IPS-15b (cell line): ENCODE measurements at regions not wholly inside any gene's neighbourhood (a gene's known extent, or its start where the extent isn't known, plus 50 kb on each side); places are given as distances from the start of the nearest gene placed in this dataset.
"Not testable (repeated sequence)": the region's sequence is repeated elsewhere in the genome, so short reads cannot be mapped to it uniquely, and the experiment has no call there.

Experiments used
- H3K27me3 ChIP-seq: one replicate; pipeline ENCODE4 v1.6.1; 2013; ENCODE audit warnings: low read length; ENCODE audit not compliant: control insufficient read depth, insufficient read depth
- H3K36me3 ChIP-seq: one replicate; pipeline ENCODE4 v1.6.1; 2013; ENCODE audit warnings: low read length; ENCODE audit not compliant: control insufficient read depth, insufficient read depth
- H3K4me1 ChIP-seq: one replicate; pipeline ENCODE4 v1.6.1; 2013; ENCODE audit warnings: mild to moderate bottlenecking, low read length; ENCODE audit not compliant: control insufficient read depth, insufficient read depth
- H3K4me3 ChIP-seq: one replicate; pipeline ENCODE4 v1.5.1; 2013; ENCODE audit warnings: low read depth, low read length
- H3K9ac ChIP-seq: one replicate; pipeline ENCODE4 v1.6.1; 2013; ENCODE audit warnings: low read depth, mild to moderate bottlenecking, low read length
- H3K9me3 ChIP-seq: one replicate; pipeline ENCODE4 v1.6.1; 2013; ENCODE audit warnings: mild to moderate bottlenecking, low read length; ENCODE audit not compliant: control insufficient read depth, insufficient read depth

DNA sequence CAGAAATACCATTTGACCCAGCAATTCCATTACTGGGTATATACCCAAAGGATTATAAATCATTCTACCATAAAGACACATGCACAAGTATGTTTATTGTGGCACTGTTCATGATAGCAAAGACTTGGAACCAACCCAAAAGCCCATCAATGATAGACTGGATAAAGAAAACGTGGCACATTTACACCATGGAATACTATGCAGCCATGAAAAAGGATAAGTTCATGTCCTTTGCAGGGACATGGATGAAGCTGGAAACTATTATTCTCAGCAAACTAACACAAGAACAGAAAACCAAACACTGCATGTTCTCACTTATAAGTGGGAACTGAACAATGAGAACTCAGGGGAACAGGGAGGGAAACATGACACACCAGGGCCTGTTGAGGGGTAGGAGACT is 1103.4 kb downstream of the TBL1XR1 start:
- H3K9me3 ChIP-seq, H3K4me1 ChIP-seq, H3K9ac ChIP-seq, H3K36me3 ChIP-seq, H3K4me3 ChIP-seq, H3K27me3 ChIP-seq: not testable (repeated sequence)

DNA sequence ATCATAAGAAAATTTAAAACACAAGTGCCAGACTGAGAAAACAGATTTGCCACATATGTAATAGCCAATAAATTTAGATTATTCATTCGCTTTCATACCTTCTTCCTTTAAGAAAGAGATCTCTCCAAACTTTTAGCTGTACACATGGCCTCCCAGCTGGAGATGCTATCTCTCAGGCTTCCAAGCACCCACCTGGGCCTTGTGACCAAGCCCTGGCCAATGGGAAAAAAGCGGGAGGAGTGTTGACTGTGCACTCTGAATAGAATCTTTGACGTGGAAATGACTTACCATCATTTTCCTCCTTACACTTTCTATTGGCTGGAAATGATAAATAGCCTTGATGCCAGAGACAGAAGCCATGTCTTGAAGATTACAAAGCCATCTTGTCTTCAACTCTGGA is 1106.6 kb downstream of the TBL1XR1 start:
- Histone ChIP-seq H3K9me3 (no peaks in the 10 kb centered on the region), H3K4me1 (no peaks in the 10 kb centered on the region), H3K36me3 (no peaks in the 10 kb centered on the region), H3K9ac (no peak overlapping the region), H3K27me3 (no peaks in the 10 kb centered on the region), H3K4me3 (no peak overlapping the region)

DNA sequence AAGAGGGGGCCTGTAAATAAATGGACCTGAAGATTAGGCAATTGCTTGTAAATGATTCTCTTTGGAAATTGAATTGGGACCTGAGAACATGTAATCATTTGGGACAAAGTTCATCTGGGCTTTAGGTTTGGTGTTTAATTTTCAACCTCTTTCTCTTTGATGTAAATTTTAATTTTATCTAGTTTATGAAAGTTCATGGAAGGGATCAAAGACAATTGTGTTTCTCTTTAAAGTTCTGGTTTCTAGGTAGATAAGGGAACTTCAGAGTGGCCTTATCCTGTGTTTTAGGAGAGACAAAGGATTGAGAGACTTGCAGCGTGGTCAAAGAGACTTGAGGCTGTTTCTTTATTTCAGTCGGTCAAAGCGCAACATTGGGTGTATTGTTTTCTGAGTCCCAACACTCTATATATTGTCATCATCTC is 1108.3 kb downstream of the TBL1XR1 start:
- Histone ChIP-seq H3K9ac (no peak overlapping the region), H3K36me3 (no peaks in the 10 kb centered on the region), H3K9me3 (no peaks in the 10 kb centered on the region), H3K4me1 (no peaks in the 10 kb centered on the region), H3K4me3 (no peak overlapping the region), H3K27me3 (no peaks in the 10 kb centered on the region)

DNA sequence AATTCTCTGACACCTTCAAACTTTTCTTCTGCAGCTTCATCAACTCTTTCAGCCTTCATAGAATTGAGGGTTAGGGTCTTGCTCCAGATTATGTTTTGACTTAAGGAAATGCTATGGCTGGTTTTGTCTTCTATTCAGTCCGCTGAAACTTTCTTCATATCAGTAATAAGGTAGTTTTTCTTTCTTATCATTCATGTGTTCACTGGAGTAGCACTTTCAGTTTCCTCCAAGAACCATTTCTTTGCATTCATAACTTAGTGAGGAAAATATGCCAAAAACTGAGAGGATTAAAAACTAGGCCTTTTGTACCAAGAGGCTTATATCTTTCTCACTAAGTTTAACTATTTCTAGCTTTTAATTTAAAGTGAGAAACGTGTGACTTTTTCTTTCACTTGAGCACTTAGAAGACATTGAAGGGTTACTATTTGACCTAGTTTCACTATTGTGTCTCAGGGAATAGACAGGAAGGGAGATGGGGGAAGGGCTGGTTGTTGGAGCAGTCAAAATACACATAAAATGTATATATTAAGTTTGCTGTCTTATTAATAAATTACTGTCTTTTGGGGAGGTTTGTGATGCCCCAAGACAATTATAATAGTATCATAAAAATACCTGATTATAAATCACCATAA is 1110.1 kb downstream of the TBL1XR1 start:
- Histone ChIP-seq H3K27me3 (no peaks in the 10 kb centered on the region), H3K4me3 (no peak overlapping the region), H3K4me1 (no peaks in the 10 kb centered on the region), H3K9ac (no peak overlapping the region), H3K9me3 (no peaks in the 10 kb centered on the region), H3K36me3 (no peaks in the 10 kb centered on the region)

DNA sequence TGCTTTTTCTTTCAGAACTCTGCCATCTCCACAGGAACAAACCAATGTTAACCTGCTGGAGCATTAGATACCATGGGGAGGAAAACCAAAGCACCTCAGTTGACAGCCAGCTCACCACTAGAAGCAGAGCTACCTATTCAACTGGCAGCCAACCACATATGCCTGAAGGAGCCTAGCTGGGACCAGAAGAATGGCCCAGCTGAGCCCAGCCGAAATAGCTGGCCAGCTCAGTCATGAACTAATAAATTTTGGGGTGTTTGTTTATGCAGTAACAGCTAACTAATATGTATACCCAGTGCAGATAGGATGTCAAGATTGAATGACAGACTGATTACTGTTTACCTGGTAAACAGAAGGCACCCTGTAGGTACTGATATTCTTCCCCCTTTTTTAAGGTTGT is 1117.5 kb downstream of the TBL1XR1 start:
- no peaks in the 10 kb centered on the region for H3K4me1 ChIP-seq
- no peaks in the 10 kb centered on the region for H3K9me3 ChIP-seq
- H3K9ac ChIP-seq, result no peak overlapping the region
- no peak overlapping the region for H3K4me3 ChIP-seq
- no peaks in the 10 kb centered on the region for H3K27me3 ChIP-seq
- no peaks in the 10 kb centered on the region for H3K36me3 ChIP-seq

DNA sequence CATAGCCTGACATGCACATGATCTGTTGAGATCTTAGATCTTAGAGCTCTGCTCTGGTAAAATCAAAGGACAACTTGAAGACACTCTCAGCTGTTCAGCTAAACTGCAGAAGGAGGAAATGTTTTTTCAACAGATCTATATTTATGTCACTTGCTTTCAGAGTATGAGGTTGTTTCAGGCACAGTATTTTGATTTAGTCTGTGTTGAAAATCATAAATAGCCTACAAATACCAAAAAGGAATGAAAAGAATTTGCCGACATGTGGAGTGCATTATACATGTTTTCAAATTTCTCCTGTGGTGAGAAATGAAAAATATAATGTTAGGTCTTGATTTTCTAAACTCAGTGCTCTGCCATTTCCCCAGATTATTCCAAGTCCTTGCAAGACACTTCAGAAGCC is 1118.4 kb downstream of the TBL1XR1 start:
- Histone ChIP-seq H3K36me3 (no peaks in the 10 kb centered on the region), H3K4me1 (no peaks in the 10 kb centered on the region), H3K4me3 (no peak overlapping the region), H3K9ac (no peak overlapping the region), H3K9me3 (no peaks in the 10 kb centered on the region), H3K27me3 (no peaks in the 10 kb centered on the region)

DNA sequence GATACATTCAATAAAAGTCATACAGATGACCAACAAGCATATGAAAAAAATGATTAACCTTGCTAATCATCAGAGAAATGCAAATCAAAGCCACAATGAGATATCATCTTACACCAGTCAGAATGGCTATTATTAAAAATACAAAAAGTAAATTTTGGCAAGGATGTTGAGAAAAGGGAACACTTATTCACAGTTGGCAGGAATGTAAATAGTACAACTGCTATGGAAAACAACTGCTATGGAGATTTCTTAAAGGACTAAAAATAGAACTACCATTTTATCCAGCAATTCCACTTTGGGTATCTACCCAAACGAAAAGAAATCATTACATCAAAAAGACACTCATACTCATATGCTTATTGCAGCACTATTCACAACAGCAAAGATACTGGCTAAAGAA is 1121.8 kb downstream of the TBL1XR1 start:
- Histone ChIP-seq H3K9me3 (no peaks in the 10 kb centered on the region), H3K36me3 (no peaks in the 10 kb centered on the region), H3K4me1 (no peaks in the 10 kb centered on the region), H3K4me3 (no peak overlapping the region), H3K9ac (no peak overlapping the region), H3K27me3 (no peaks in the 10 kb centered on the region)

DNA sequence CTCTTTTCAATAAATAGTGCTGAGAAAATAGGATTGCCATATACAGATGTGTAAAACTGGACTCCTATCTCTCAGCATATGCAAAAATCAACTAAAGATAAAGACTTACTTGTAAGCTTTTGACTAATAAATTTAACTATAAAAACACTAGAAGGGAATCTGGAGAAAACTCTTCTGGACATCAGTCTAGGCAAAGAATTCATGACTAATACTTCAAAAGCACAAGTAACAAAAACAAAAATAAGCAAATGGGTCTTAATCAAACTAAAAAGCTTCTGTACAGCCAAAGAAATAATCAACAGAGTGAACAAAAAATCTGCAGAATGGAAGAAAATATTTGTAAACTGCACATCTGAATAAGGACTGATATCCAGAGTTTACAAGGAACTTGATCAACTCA is 1122.2 kb downstream of the TBL1XR1 start:
- Histone ChIP-seq H3K27me3 (no peaks in the 10 kb centered on the region), H3K9me3 (no peaks in the 10 kb centered on the region), H3K9ac (no peak overlapping the region), H3K4me1 (no peaks in the 10 kb centered on the region), H3K4me3 (no peak overlapping the region), H3K36me3 (no peaks in the 10 kb centered on the region)

DNA sequence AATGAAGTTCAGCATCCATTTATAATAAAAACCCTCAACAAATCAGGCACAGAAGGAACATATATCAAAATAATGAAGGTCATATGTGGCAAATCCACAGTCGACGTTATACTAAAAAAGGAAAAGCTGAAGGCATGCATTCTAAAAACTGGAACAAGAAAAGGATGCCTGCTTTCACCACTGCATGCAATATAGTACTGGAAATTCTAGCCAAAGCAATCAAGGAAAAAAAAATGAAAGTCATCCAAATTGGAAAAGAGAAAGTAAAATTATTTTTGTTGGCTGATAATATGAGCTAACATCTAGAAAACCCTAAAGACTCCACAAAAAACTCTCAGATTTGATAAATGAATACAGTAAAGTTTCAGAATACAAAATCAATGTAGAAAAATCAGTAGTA is 1123.2 kb downstream of the TBL1XR1 start:
- Histone ChIP-seq H3K4me3 (no peak overlapping the region), H3K9me3 (no peaks in the 10 kb centered on the region), H3K4me1 (no peaks in the 10 kb centered on the region), H3K27me3 (no peaks in the 10 kb centered on the region), H3K9ac (no peak overlapping the region), H3K36me3 (no peaks in the 10 kb centered on the region)

DNA sequence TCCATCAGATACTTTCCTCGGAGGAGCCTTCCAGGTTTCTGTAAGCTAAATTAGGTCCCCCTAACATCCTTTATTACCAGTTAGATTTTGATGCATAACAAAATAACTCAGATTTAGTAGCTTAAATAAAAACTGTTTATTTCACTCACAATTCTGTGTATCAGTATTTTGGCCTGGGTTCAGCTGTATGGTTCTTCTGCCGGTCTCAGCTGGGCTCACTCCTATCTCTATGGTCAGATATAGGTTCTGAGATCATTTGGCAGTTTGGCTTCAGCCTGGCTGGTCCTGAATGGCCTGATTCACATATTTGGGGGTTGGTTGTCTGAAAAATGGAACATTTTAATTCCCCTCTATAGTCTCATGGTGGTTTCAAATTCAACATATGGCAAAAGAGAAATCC is 1125.3 kb downstream of the TBL1XR1 start:
- Histone ChIP-seq H3K4me3 (no peak overlapping the region), H3K4me1 (no peaks in the 10 kb centered on the region), H3K27me3 (no peaks in the 10 kb centered on the region), H3K36me3 (no peaks in the 10 kb centered on the region), H3K9me3 (no peaks in the 10 kb centered on the region), H3K9ac (no peak overlapping the region)

DNA sequence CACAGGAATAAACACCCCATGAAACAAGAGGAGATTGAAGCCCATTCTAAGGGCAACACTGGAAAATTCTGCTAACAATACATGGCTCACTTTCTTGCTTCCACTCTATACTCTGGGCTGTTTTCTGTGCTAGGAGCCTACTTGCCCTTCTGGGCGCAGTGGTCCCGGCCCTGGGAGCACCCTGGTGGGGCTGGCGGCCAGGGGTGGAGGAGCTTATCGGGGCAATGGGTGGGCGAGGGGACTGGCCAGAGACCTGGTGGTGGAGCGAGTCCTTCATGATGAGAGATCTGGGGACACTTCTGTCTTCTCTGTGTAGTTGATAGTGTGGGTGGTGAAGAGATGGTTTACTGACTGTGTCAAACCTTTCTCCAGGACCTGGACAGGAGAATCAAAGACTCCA is 1128.5 kb downstream of the TBL1XR1 start:
- no peaks in the 10 kb centered on the region for H3K9me3 ChIP-seq
- no peaks in the 10 kb centered on the region for H3K36me3 ChIP-seq

DNA sequence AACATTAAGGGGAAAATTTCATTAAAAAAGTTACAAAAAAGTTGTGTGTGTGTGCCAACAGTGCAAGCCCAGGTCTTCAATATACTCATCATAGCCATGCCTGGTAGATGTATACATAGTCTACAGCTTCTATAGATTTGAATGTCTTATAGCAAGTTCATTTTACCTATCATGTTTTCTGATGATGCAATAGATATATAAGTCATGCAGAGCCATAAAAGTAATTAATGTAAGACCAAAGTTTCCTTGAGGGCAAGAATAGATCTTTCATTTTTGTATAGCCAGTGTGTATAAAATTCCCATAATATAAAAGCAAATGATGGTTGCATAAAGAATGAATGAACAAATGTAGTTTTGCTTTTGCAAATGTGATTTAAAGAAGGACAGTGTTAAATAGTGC is 1138.4 kb downstream of the TBL1XR1 start:
- Histone ChIP-seq H3K9ac (no peak overlapping the region), H3K4me3 (no peak overlapping the region), H3K27me3 (no peaks in the 10 kb centered on the region), H3K36me3 (no peaks in the 10 kb centered on the region), H3K9me3 (peaks cover 4% of the 10 kb centered on the region), H3K4me1 (no peaks in the 10 kb centered on the region)

More for the DNA sequence above, 1128.5 kb downstream of the TBL1XR1 start:
- Histone ChIP-seq H3K4me3 (no peak overlapping the region), H3K9ac (no peak overlapping the region), H3K4me1 (no peaks in the 10 kb centered on the region), H3K27me3 (no peaks in the 10 kb centered on the region)
